Aorta (tissue), 5 donors: ENCODE measurements at regions not wholly inside any gene's neighbourhood (a gene's known extent, or its start where the extent isn't known, plus 50 kb on each side); places are given as distances from the start of the nearest gene placed in this dataset.

Experiments used
- ATAC-seq: fragments of 200-7000 bp; cut with Tn5 transposase; one replicate; pipeline ENCODE4 v1.9.1; 2022; ENCODE audit warnings: moderate library complexity; ENCODE audit not compliant: low FRiP score
- DNase-seq, 2 donors: peaks; one replicate each; pipeline ENCODE4 v3.0.0-alpha.2; 2020
- H3K27ac ChIP-seq, 2 donors: one replicate each; pipeline ENCODE4 v1.5.1; 2013; ENCODE audit warnings: low read length in 2 of 2, mild to moderate bottlenecking in 2 of 2, moderate library complexity in 2 of 2, control low read depth in 1 of 2, inconsistent platforms in 1 of 2, low read depth in 1 of 2
- H3K27me3 ChIP-seq, 2 donors: one replicate each; pipeline ENCODE4 v1.6.1; 2013; ENCODE audit warnings: control low read depth in 1 of 2, low read length in 1 of 2, mild to moderate bottlenecking in 1 of 2, moderate library complexity in 1 of 2; ENCODE audit not compliant: insufficient read depth in 2 of 2, control insufficient read depth in 1 of 2
- H3K36me3 ChIP-seq, 2 donors: one replicate each; pipeline ENCODE4 v1.6.1; 2013; ENCODE audit warnings: control low read depth in 1 of 2, low read length in 1 of 2, mild to moderate bottlenecking in 1 of 2; ENCODE audit not compliant: insufficient read depth in 2 of 2, control insufficient read depth in 1 of 2
- H3K4me1 ChIP-seq, 2 donors: one replicate each; pipeline ENCODE4 v1.6.1; 2013; ENCODE audit warnings: low read length in 2 of 2, control low read depth in 1 of 2, mild to moderate bottlenecking in 1 of 2, moderate library complexity in 1 of 2; ENCODE audit not compliant: insufficient read depth in 2 of 2, control insufficient read depth in 1 of 2
- H3K4me3 ChIP-seq, 2 donors: one replicate each; pipeline ENCODE4 v1.5.1; 2013; ENCODE audit warnings: low read length in 2 of 2, control low read depth in 1 of 2, mild to moderate bottlenecking in 1 of 2
- H3K9me3 ChIP-seq: one replicate; pipeline ENCODE4 v1.6.1; 2013; ENCODE audit warnings: mild to moderate bottlenecking, low read length; ENCODE audit not compliant: control insufficient read depth
- WGBS, 2 donors: extraction: QIAGEN DNeasy Blood & Tissue Kit; methylation state at CpG; one replicate each; pipeline ENCODE4 v1.1.7; 2013; 5-methylcytosine and 5-hydroxymethylcytosine counted together
- intact Hi-C, 2 donors: fragments of 100-400 bp; cut with DNase I; formaldehyde crosslinking; loops; one replicate each; pipeline versions ENCODE4 v1.14.2 to v1.15.0; 2022
- donor health status: healthy with polysubstance abuse.
- donor health status: Bipolar disorder and iron deficiency.
- donor health status: DM: no; HTN: no; CAD: no.
- donor health status: DM: no; HTN: no; CAD: no.
- donor health status: DM: yes; HTN: yes; CAD: no.

DNA sequence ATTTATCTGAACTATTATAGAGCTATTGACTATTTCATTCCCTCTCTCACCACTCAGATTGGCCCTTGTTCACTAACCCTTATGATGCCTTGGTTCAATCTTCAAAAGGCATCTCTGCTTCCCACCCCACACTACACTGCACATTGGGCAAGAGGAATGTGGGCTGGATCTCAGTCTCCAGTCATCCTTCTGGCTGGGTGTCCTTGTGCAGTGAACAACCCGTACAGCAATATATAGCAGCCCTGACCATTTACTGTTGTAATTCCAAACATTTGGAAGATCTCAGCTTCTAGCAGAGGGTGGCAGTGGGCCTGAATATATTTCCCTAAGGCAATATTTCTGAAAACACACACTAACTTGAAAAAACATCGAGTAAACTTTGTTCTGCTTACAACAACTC lies 199.2 kb upstream of the GDNF start:
- H3K9me3 ChIP-seq = no peaks in the 10 kb centered on the region
- no peaks in the 10 kb centered on the region for H3K36me3 ChIP-seq
- no peaks in the 10 kb centered on the region for H3K4me1 ChIP-seq
- WGBS, 2 donors = 84 to 88% methylated on average over 2 of the region's 2 CpGs
- H3K4me3 ChIP-seq = no peak overlapping the region
- intact Hi-C loops = no loop called here
- ATAC-seq = no peak
- H3K27me3 ChIP-seq = no peaks in the 10 kb centered on the region
- no peak overlapping the region for H3K27ac ChIP-seq
- DNase-seq = no peak

DNA sequence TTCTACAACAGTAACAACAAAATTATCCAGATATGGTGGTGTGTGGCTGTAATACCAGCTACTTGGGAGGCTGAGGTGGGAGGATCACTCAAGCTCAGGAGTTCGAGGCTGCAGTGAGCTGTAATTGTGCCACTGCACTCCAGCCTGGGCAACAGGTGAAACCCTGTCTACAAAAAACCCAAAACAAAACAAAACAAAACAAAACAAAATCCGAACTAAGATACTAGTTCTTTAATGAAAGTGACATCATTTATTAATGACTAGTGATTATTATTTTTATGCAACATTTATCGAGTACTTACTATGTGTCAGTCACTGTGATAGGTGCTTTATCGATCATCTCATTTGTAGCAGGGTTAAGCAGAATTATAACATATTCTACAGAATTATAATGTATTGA lies 196.9 kb upstream of the GDNF start:
- H3K4me1 ChIP-seq = no peaks in the 10 kb centered on the region
- H3K36me3 ChIP-seq = no peaks in the 10 kb centered on the region
- H3K27ac ChIP-seq = no peak overlapping the region
- H3K27me3 ChIP-seq = no peaks in the 10 kb centered on the region
- ATAC-seq (no peak), DNase-seq (no peak)
- H3K4me3 ChIP-seq = no peak overlapping the region
- intact Hi-C loops = no loop called here
- WGBS, 2 donors = 65 to 94% methylated on average over 4 of the region's 4 CpGs
- H3K9me3 ChIP-seq = no peaks in the 10 kb centered on the region

DNA sequence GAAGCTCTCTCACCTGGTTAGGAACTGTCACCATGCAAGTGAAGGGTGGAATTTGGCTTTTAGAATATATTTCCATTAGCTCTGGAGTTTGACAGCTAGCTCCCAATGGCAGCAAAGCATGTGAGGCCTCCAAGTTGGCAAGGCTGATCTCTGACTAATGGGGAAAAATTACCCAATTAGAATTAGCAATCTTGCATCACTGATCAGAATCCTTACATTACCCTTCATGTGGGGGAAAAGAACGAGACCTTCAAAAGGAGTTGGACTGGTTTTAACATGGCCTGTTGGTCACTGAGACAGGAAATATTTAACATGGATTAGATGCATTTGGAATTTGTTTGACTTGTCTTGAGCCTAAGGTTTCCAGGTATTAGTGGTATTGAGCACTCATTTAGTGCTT lies 192.3 kb upstream of the GDNF start:
- no peaks in the 10 kb centered on the region for H3K36me3 ChIP-seq
- no peaks in the 10 kb centered on the region for H3K27me3 ChIP-seq
- no peak for DNase-seq
- no peaks in the 10 kb centered on the region for H3K4me1 ChIP-seq
- ATAC-seq = no peak
- no peaks in the 10 kb centered on the region for H3K9me3 ChIP-seq
- WGBS, 2 donors = 87 to 88% methylated on average over 1 of the region's 1 CpG
- no peak overlapping the region for H3K27ac ChIP-seq
- intact Hi-C loops = no loop called here
- H3K4me3 ChIP-seq = no peak overlapping the region

DNA sequence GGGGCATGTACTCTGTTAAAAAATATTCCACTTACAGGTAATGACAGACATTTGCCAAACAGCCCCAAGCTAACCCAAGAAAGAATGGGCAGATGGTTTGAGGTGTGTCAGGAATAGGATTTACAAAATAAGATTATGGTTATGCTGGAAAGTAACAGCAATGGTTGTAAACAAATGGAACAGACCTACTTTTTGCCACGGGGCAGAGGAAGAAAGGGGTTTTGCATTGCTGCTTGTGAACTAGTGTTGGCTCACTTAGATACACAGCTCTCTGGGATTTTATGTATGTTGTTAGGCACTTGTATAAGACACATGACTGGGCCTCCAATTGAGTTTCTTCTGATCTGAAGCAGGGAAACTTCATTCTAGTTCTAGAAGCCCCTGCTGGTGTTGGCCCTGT lies 191.5 kb upstream of the GDNF start:
- Histone ChIP-seq H3K4me3 (no peak overlapping the region), H3K4me1 (no peaks in the 10 kb centered on the region), H3K9me3 (no peaks in the 10 kb centered on the region), H3K27me3 (no peaks in the 10 kb centered on the region), H3K27ac (no peak overlapping the region), H3K36me3 (no peaks in the 10 kb centered on the region)
- no peak for DNase-seq
- intact Hi-C loops = no loop called here
- no peak for ATAC-seq
- 85 to 86% methylated on average over 1 of the region's 1 CpG for WGBS, 2 donors

DNA sequence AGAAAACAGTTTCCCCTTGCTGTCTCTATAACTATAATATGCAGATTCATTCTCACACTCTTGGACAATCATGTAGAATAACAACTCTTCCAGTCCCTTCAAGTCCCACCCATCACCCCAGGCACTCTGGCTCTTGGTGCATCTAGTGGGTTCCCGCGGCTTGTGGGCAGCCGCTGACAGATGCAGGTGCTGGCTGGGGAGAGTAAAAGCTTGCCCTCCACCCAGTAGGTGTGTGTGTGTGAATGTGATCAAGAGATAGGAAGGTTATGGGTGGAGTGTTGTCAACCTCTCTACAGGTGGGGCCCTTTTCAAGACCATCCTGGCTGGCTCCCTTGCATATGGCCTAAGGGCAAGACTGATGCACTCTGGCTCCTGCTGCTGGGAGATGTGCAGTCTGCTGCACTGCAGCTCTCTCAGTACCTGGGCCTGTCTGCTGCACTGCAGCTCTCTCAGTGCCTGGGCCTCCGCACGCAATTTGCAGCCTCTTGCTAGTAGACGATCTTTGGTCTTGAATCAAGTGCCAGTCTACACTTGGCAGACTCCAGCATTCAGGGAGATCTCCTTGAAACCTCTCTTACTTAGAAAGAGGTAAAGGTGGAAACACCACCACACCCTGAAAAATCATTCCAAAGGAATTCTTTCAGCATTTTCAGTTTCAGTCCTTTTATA lies 189.7 kb upstream of the GDNF start:
- Histone ChIP-seq H3K27me3 (no peaks in the 10 kb centered on the region), H3K4me3 (no peak overlapping the region), H3K36me3 (no peaks in the 10 kb centered on the region), H3K4me1 (no peaks in the 10 kb centered on the region), H3K9me3 (no peaks in the 10 kb centered on the region), H3K27ac (no peak overlapping the region)
- DNase-seq (no peak), ATAC-seq (no peak)
- intact Hi-C loops = no loop called here
- 92 to 94% methylated on average over 6 of the region's 6 CpGs for WGBS, 2 donors

DNA sequence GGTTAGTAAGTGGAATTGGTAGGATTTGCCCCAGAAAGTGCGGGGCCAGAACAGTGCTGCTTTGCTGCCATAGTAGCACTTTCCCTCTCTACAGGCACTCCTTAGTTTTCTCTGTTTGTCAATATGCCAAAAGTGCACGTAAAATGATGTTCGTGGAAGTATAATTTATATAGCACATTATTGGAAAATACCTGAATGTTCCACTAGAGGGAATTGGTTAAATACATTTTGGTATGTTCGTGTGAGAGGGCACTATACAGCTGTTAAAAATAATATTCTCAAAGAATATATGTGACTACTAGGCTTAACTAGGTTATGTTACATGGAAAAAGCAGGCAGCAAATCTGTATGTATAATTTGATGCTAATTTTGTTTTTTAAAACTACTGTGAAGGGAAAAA lies 184.0 kb upstream of the GDNF start:
- Histone ChIP-seq H3K4me1 (no peaks in the 10 kb centered on the region), H3K27me3 (no peaks in the 10 kb centered on the region), H3K9me3 (no peaks in the 10 kb centered on the region), H3K27ac (no peak overlapping the region), H3K4me3 (no peak overlapping the region), H3K36me3 (no peaks in the 10 kb centered on the region)
- DNase-seq = no peak
- intact Hi-C loops = no loop called here
- 61 to 63% methylated on average over 4 of the region's 4 CpGs for WGBS, 2 donors
- no peak for ATAC-seq

DNA sequence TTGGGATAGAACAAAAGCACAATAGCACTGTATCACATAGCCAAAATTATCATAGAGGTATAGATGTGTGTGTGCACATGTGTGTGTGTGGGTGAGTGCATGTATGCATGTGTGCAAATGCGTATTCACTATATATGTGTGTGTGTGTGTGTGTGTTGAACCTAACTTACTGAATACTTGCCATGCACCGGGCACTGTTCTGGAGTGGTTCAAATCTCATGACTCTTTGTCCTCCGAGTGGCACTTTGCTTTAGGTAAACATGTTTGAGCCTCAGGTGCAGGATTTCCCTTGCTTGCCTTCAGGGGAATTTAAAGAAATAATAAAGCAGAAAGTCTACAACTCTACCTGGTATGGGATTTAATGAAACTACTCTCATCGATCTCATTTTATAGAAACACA lies 183.5 kb upstream of the GDNF start:
- intact Hi-C loops = no loop called here
- 69 to 71% methylated on average over 4 of the region's 4 CpGs for WGBS, 2 donors
- DNase-seq (no peak), ATAC-seq (no peak)
- Histone ChIP-seq H3K27me3 (no peaks in the 10 kb centered on the region), H3K27ac (no peak overlapping the region), H3K4me1 (no peaks in the 10 kb centered on the region), H3K4me3 (no peak overlapping the region), H3K9me3 (no peaks in the 10 kb centered on the region), H3K36me3 (no peaks in the 10 kb centered on the region)

DNA sequence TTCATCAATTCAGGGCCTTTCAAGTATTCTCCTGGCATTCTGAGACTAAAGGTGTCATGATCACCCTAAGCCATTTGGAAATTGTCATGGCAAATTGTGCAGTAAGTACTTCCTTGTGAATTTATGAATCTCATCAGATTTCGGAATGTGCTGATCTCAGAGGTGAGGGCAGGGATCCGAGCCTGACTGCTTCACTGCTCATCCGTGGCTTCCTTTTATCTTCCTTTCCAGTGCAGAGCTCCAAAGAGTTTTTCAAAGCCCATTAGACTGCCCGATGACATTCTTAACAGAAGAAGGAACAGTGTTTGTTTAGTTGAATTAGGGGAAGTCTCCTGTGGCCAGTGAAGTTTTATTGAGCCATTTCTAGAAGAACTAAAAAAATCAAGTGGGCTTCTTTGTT lies 182.8 kb upstream of the GDNF start:
- WGBS, 2 donors = 59 to 60% methylated on average over 4 of the region's 4 CpGs
- no peaks in the 10 kb centered on the region for H3K27me3 ChIP-seq
- H3K4me1 ChIP-seq = no peaks in the 10 kb centered on the region
- no peaks in the 10 kb centered on the region for H3K36me3 ChIP-seq
- ATAC-seq (no peak), DNase-seq (no peak)
- no peaks in the 10 kb centered on the region for H3K9me3 ChIP-seq
- H3K4me3 ChIP-seq = no peak overlapping the region
- intact Hi-C loops = no loop called here
- H3K27ac ChIP-seq = no peak overlapping the region

DNA sequence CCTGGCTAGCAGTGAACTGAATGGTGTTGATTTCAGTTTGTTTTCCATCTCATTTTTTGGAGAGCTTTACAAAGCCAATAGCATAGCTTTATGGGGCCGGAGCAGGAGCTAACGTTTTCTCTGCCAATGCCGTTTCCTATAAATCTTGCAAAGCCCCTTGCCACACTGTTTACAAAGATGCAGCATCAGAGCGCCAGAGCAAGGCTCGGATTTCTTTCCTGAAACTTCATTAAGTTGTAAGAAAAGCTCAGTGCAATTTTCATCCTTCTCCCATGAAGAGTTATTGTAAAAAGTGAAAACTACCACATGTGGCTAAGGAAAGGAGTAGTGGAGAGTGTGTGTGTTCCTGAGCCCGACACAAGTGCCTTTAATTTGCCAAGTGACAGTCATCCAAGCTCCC lies 178.2 kb upstream of the GDNF start:
- 55 to 64% methylated on average over 6 of the region's 6 CpGs for WGBS, 2 donors

More for the DNA sequence above, 178.2 kb upstream of the GDNF start:
- DNase-seq (no peak), ATAC-seq (no peak)
- intact Hi-C loops = no loop called here
- Histone ChIP-seq H3K36me3 (no peaks in the 10 kb centered on the region), H3K27me3 (no peaks in the 10 kb centered on the region), H3K4me3 (no peak overlapping the region), H3K4me1 (peaks cover 0 to 2% of the 10 kb centered on the region in 2 donors), H3K9me3 (no peaks in the 10 kb centered on the region), H3K27ac (no peak overlapping the region)
